A549 (cell line): ENCODE measurements at regions not wholly inside any gene's neighbourhood (a gene's known extent, or its start where the extent isn't known, plus 50 kb on each side); places are given as distances from the start of the nearest gene placed in this dataset.

ENCODE experiments used
- ATAC-seq, 2 experiments: fragments of 200-7000 bp in 1 of 2; fragments of >200 bp in 1 of 2; cut with Nextera tagmentation in 1 of 2; cut with Tn5 transposase in 1 of 2; 3 replicates each; pipeline versions ENCODE4 v1.8.0 to v1.9.1; 2018 to 2020; ENCODE audit warnings: mild to moderate bottlenecking in 1 of 2, moderate library complexity in 1 of 2
- CTCF ChIA-PET: fragments of 300-600 bp; sonication (Branson Sonifier 250); formaldehyde crosslinking; extraction: SDS; loops from one replicate; lab custom pipeline; 2021; ENCODE audit warnings: antibody characterized with exemption, inconsistent platforms; lab: Yijun Ruan, JAX
- POLR2A ChIA-PET: fragments of 350-600 bp; formaldehyde crosslinking; extraction: SDS; loops from one replicate; lab custom pipeline; 2021; ENCODE audit warnings: antibody characterized with exemption, inconsistent platforms; lab: Yijun Ruan, JAX
- DNase-seq, 2 experiments: peaks; one replicate each; pipeline versions ENCODE4 v3.0.0 to v3.0.0-alpha.2; 2011 to 2016; ENCODE audit warnings: low read depth in 1 of 2, low spot score in 1 of 2
- FAIRE-seq: peaks from 2 replicates; lab custom pipeline; 2011; peaks lifted over from hg19 to GRCh38; lab: Jason Lieb, UNC
- H3K27ac ChIP-seq, 2 experiments: fragments of >200 bp; sonication (Bioruptor Twin); formaldehyde crosslinking; 3 replicates each; pipeline ENCODE4 v1.5.1; 2016 to 2017
- H3K4me1 ChIP-seq: fragments of >200 bp; sonication (Bioruptor Twin); formaldehyde crosslinking; 3 replicates; pipeline ENCODE4 v1.6.1; 2016
- H3K4me2 ChIP-seq: fragments of >200 bp; sonication (Bioruptor Twin); formaldehyde crosslinking; 3 replicates; pipeline ENCODE4 v1.6.1; 2016
- H3K4me3 ChIP-seq: fragments of >200 bp; sonication (Bioruptor Twin); formaldehyde crosslinking; 3 replicates; pipeline ENCODE4 v1.5.1; 2016
- H3K9me3 ChIP-seq: fragments of >200 bp; sonication (Bioruptor Twin); formaldehyde crosslinking; 3 replicates; pipeline ENCODE4 v1.6.1; 2016
- BHLHE40 ChIP-seq: IDR thresholded peaks from 2 replicates; pipeline ENCODE4 v1.6.1; 2012; ENCODE audit warnings: low read depth, low read length, inconsistent platforms
- CBX2 ChIP-seq: fragments of 200-600 bp; sonication (generic); IDR thresholded peaks from 2 replicates; pipeline ENCODE4 v1.6.1; 2016; ENCODE audit warnings: low read depth, mild to moderate bottlenecking, borderline replicate concordance
- CBX8 ChIP-seq: fragments of 200-600 bp; sonication (generic); IDR thresholded peaks from 2 replicates; pipeline ENCODE4 v1.6.1; 2016
- CHD4 ChIP-seq: fragments of 200-600 bp; sonication (generic); IDR thresholded peaks from 2 replicates; pipeline ENCODE4 v1.6.1; 2016; ENCODE audit warnings: antibody characterized with exemption, mild to moderate bottlenecking, borderline replicate concordance
- E2F6 ChIP-seq: IDR thresholded peaks from 2 replicates; pipeline ENCODE4 v1.6.1; 2012; ENCODE audit warnings: low read depth, borderline replicate concordance
- EHMT2 ChIP-seq: fragments of 200-600 bp; sonication (generic); IDR thresholded peaks from 2 replicates; pipeline ENCODE4 v1.6.1; 2016; ENCODE audit warnings: antibody characterized with exemption, low read depth, mild to moderate bottlenecking, moderate library complexity
- ELK1 ChIP-seq: fragments of 150-350 bp; IDR thresholded peaks from 2 replicates; pipeline ENCODE4 v1.6.1; 2014; ENCODE audit warnings: low read depth, mild to moderate bottlenecking, low read length
- ESRRA ChIP-seq: fragments of 150-350 bp; IDR thresholded peaks from 2 replicates; pipeline ENCODE4 v1.6.1; 2014; ENCODE audit warnings: mild to moderate bottlenecking, low read length, borderline replicate concordance
- FOSL2 ChIP-seq, 2 experiments: fragments of 450-650 bp in 1 of 2; fragments of >200 bp in 1 of 2; sonication (Bioruptor Twin) in 1 of 2; formaldehyde crosslinking; IDR thresholded peaks; 2 replicates each; pipeline versions ENCODE4 v1.5.0 to v1.6.1; 2016 to 2020; ENCODE audit warnings: mild to moderate bottlenecking in 1 of 2, moderate library complexity in 1 of 2
- KDM1A ChIP-seq: fragments of 200-600 bp; sonication (generic); IDR thresholded peaks from 2 replicates; pipeline ENCODE4 v1.6.1; 2016; ENCODE audit warnings: low read depth, mild to moderate bottlenecking
- NFE2L2 ChIP-seq: fragments of 150-350 bp; conservative IDR thresholded peaks from 2 replicates; pipeline ENCODE4 v1.6.1; 2014; ENCODE audit warnings: low read length
- NPAS2 ChIP-seq: fragments of 250-450 bp; sonication (Bioruptor Pico); IDR thresholded peaks from 2 replicates; pipeline ENCODE4 v1.8.0; 2022; ENCODE audit warnings: mild to moderate bottlenecking, moderate library complexity, borderline replicate concordance
- POLR2AphosphoS2 ChIP-seq: conservative IDR thresholded peaks from 2 replicates; pipeline ENCODE4 v1.6.1; 2012; ENCODE audit warnings: low read length, improper control_type of control experiment, inconsistent platforms
- RAD21 ChIP-seq, 2 experiments: fragments of >200 bp in 1 of 2; sonication (Bioruptor Twin) in 1 of 2; formaldehyde crosslinking in 1 of 2; IDR thresholded peaks in 1 of 2; conservative IDR thresholded peaks in 1 of 2; 2 replicates in 1 of 2; 3 replicates in 1 of 2; pipeline ENCODE4 v1.6.1; 2012 to 2018; ENCODE audit warnings: inconsistent platforms in 1 of 2
- RARB ChIP-seq: fragments of 250-450 bp; sonication (Bioruptor Pico); IDR thresholded peaks from 2 replicates; pipeline ENCODE4 v1.8.0; 2021; ENCODE audit warnings: mild to moderate bottlenecking, moderate library complexity
- RCOR1 ChIP-seq: fragments of 150-350 bp; IDR thresholded peaks from 2 replicates; pipeline ENCODE4 v1.6.1; 2014; ENCODE audit warnings: antibody characterized with exemption, low read length, low read depth
- USF2 ChIP-seq: fragments of 450-650 bp; IDR thresholded peaks from 2 replicates; pipeline ENCODE4 v1.6.1; 2014; ENCODE audit warnings: antibody characterized with exemption
- WGBS: methylation state at CpG from one replicate; pipeline ENCODE4 v1.1.6; 2017; ENCODE audit errors: missing lambda C conversion rate; 5-methylcytosine and 5-hydroxymethylcytosine counted together
- TF ChIP-seq, protein P1 (sequence below): IDR thresholded peaks from 2 replicates; pipeline ENCODE4 v1.6.1; 2012
- TF ChIP-seq, protein P2 (sequence below): fragments of 200-600 bp; sonication (generic); IDR thresholded peaks from 2 replicates; pipeline ENCODE4 v1.6.1; 2016; ENCODE audit warnings: antibody characterized with exemption, mild to moderate bottlenecking, moderate library complexity

GRCh38 chr14:56962444-56963080 lies 152.3 kb upstream of the OTX2 start:
- TF ChIP-seq USF2 (no peak), EHMT2 (no peak)
- no peak for ATAC-seq
- CTCF ChIA-PET, result no interaction called here

GRCh38 chr14:56959869-56960268 lies 149.6 kb upstream of the OTX2 start:
- ATAC-seq, result no peak
- ChIA-PET POLR2A (no interaction called here), CTCF (interaction anchor here (1.1 to 1.5 kb wide), 2 partner anchors 9 to 10 kb away, joined by 3 read pairs; no protein-coding TSS in a partner anchor)
- no peak for FAIRE-seq
- H3K4me2 ChIP-seq, result no peak overlapping the region
- DNase-seq, result no peak
- no peak for TF ChIP-seq CHD4
- TF ChIP-seq CBX2, result no peak
- TF ChIP-seq RARB, result no peak
- no peak for TF ChIP-seq CBX8
- TF ChIP-seq, protein P1, sequence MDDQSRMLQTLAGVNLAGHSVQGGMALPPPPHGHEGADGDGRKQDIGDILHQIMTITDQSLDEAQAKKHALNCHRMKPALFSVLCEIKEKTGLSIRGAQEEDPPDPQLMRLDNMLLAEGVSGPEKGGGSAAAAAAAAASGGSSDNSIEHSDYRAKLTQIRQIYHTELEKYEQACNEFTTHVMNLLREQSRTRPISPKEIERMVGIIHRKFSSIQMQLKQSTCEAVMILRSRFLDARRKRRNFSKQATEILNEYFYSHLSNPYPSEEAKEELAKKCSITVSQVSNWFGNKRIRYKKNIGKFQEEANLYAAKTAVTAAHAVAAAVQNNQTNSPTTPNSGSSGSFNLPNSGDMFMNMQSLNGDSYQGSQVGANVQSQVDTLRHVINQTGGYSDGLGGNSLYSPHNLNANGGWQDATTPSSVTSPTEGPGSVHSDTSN, result no peak
- no peak for TF ChIP-seq E2F6
- no peak for TF ChIP-seq ESRRA
- TF ChIP-seq NPAS2 (CRISPR knock-in tag), result no peak
- TF ChIP-seq, protein P2, sequence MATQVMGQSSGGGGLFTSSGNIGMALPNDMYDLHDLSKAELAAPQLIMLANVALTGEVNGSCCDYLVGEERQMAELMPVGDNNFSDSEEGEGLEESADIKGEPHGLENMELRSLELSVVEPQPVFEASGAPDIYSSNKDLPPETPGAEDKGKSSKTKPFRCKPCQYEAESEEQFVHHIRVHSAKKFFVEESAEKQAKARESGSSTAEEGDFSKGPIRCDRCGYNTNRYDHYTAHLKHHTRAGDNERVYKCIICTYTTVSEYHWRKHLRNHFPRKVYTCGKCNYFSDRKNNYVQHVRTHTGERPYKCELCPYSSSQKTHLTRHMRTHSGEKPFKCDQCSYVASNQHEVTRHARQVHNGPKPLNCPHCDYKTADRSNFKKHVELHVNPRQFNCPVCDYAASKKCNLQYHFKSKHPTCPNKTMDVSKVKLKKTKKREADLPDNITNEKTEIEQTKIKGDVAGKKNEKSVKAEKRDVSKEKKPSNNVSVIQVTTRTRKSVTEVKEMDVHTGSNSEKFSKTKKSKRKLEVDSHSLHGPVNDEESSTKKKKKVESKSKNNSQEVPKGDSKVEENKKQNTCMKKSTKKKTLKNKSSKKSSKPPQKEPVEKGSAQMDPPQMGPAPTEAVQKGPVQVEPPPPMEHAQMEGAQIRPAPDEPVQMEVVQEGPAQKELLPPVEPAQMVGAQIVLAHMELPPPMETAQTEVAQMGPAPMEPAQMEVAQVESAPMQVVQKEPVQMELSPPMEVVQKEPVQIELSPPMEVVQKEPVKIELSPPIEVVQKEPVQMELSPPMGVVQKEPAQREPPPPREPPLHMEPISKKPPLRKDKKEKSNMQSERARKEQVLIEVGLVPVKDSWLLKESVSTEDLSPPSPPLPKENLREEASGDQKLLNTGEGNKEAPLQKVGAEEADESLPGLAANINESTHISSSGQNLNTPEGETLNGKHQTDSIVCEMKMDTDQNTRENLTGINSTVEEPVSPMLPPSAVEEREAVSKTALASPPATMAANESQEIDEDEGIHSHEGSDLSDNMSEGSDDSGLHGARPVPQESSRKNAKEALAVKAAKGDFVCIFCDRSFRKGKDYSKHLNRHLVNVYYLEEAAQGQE, result no peak
- no peak for TF ChIP-seq RAD21 (conservative IDR thresholded peaks at IDR 0.05 in 1 of 2, IDR thresholded peaks at IDR 0.05 in 1 of 2)
- TF ChIP-seq NFE2L2, result no peak
- no peak for TF ChIP-seq BHLHE40
- no peak for TF ChIP-seq POLR2AphosphoS2
- TF ChIP-seq ELK1, result no peak
- no peak for TF ChIP-seq RCOR1
- no peak for TF ChIP-seq KDM1A
- TF ChIP-seq FOSL2 (IDR thresholded peaks at IDR 0.05), result no peak
- no peak for TF ChIP-seq FOSL2 (CRISPR knock-in tag; IDR thresholded peaks at IDR 0.05)
- no peak overlapping the region for H3K4me3 ChIP-seq
- H3K27ac ChIP-seq, result no peak overlapping the region
- H3K9me3 ChIP-seq, result no peaks in the 10 kb centered on the region
- H3K4me1 ChIP-seq, result no peaks in the 10 kb centered on the region

More at GRCh38 chr14:56962444-56963080, 152.3 kb upstream of the OTX2 start:
- FAIRE-seq (no peak), DNase-seq (no peak)
- H3K4me3 ChIP-seq, result no peak overlapping the region
- no peak overlapping the region for H3K27ac ChIP-seq
- H3K9me3 ChIP-seq, result no peaks in the 10 kb centered on the region
- WGBS, result 58% methylated on average over 4 of the region's 4 CpGs
- H3K4me1 ChIP-seq, result no peaks in the 10 kb centered on the region
- no peak overlapping the region for H3K4me2 ChIP-seq
- POLR2A ChIA-PET, result no interaction called here
